GM13977 (cell line): ENCODE measurements at regions not wholly inside any gene's neighbourhood (a gene's known extent, or its start where the extent isn't known, plus 50 kb on each side); places are given as distances from the start of the nearest gene placed in this dataset.

Experiments
- DNase-seq: peaks from one replicate; pipeline ENCODE4 v3.0.0; 2012; ENCODE audit warnings: low spot score
- CTCF ChIP-seq: IDR thresholded peaks from 2 replicates; pipeline ENCODE4 v1.5.1; 2012; ENCODE audit warnings: mild to moderate bottlenecking, control low read depth; ENCODE audit not compliant: insufficient read depth; ENCODE audit errors: extremely low read depth, missing control alignments
- in situ Hi-C: fragments of 300-500 bp; cut with MboI; formaldehyde crosslinking; loops from one replicate; pipeline ENCODE4 v1.12.0; 2022; ENCODE audit warnings: low sequenced_read_pairs, low pct_unique_long_range_greater_than_20kb, mixed read lengths, inconsistent platforms; ENCODE audit not compliant: unreplicated experiment

GRCh38 chr22:49403102-49403501 lies 424.6 kb downstream of the BRD1 start:
- in situ Hi-C loops, result no loop called here
- no peak for DNase-seq
- no peak for TF ChIP-seq CTCF

GRCh38 chr22:49402169-49402568 lies 425.5 kb downstream of the BRD1 start:
- no peak for DNase-seq
- no peak for TF ChIP-seq CTCF
- in situ Hi-C loops, result no loop called here

- in situ Hi-C loops, result no loop called here
- no peak for TF ChIP-seq CTCF
- no peak for DNase-seq
These were observed 426.6 kb downstream of the BRD1 start for GRCh38 chr22:49400941-49401598.

GRCh38 chr22:49400136-49400940 lies 427.3 kb downstream of the BRD1 start:
- DNase-seq, result no peak
- no peak for TF ChIP-seq CTCF
- in situ Hi-C loops, result no loop called here

- no peak for DNase-seq
- in situ Hi-C loops, result no loop called here
- TF ChIP-seq CTCF, result no peak
These were observed 429.0 kb downstream of the BRD1 start for GRCh38 chr22:49398646-49399045.

- TF ChIP-seq CTCF, result no peak
- in situ Hi-C loops, result no loop called here
- no peak for DNase-seq
These were observed 429.6 kb downstream of the BRD1 start for GRCh38 chr22:49398115-49398514.
